H9 (cell line): ENCODE measurements at regions not wholly inside any gene's neighbourhood (a gene's known extent, or its start where the extent isn't known, plus 50 kb on each side); places are given as distances from the start of the nearest gene placed in this dataset.

Source experiments
- DNase-seq: peaks from one replicate; pipeline ENCODE4 v3.0.0-alpha.2; 2017
- H2AFZ ChIP-seq: one replicate; pipeline ENCODE4 v1.6.1; 2013; ENCODE audit warnings: mild to moderate bottlenecking, low read length, control low read depth, moderate library complexity
- H2AK5ac ChIP-seq: 2 replicates; pipeline ENCODE4 v1.6.1; 2013; ENCODE audit warnings: low read length, control low read depth, mixed read lengths; ENCODE audit not compliant: insufficient read length
- H2BK120ac ChIP-seq: one replicate; pipeline ENCODE4 v1.6.1; 2013; ENCODE audit warnings: low read depth, mild to moderate bottlenecking, low read length, control low read depth, inconsistent platforms; ENCODE audit not compliant: poor library complexity, severe bottlenecking
- H2BK12ac ChIP-seq: 2 replicates; pipeline ENCODE4 v1.6.1; 2013; ENCODE audit warnings: low read length, control low read depth, mixed read lengths, low read depth; ENCODE audit not compliant: insufficient read length
- H2BK15ac ChIP-seq: 2 replicates; pipeline ENCODE4 v1.6.1; 2013; ENCODE audit warnings: low read depth, low read length, control low read depth
- H2BK20ac ChIP-seq: one replicate; pipeline ENCODE4 v1.6.1; 2013; ENCODE audit warnings: low read depth, mild to moderate bottlenecking, low read length, control low read depth, inconsistent platforms; ENCODE audit not compliant: poor library complexity, severe bottlenecking
- H2BK5ac ChIP-seq: 2 replicates; pipeline ENCODE4 v1.6.1; 2013; ENCODE audit warnings: low read length, control low read depth, mixed read lengths; ENCODE audit not compliant: insufficient read length
- H3K14ac ChIP-seq: 2 replicates; pipeline ENCODE4 v1.6.1; 2013; ENCODE audit warnings: low read length, control low read depth; ENCODE audit not compliant: insufficient read depth
- H3K18ac ChIP-seq: 2 replicates; pipeline ENCODE4 v1.6.1; 2013; ENCODE audit warnings: low read depth, mild to moderate bottlenecking, mixed read lengths, low read length, control low read depth; ENCODE audit not compliant: insufficient read length
- H3K23ac ChIP-seq: 2 replicates; pipeline ENCODE4 v1.6.1; 2013; ENCODE audit warnings: low read length, control low read depth, mixed read lengths, low read depth; ENCODE audit not compliant: insufficient read length
- H3K23me2 ChIP-seq: 2 replicates; pipeline ENCODE4 v1.6.1; 2013; ENCODE audit warnings: low read depth, mild to moderate bottlenecking, mixed read lengths, low read length, control low read depth; ENCODE audit not compliant: insufficient read length, poor library complexity, severe bottlenecking
- H3K27ac ChIP-seq: 2 replicates; pipeline ENCODE4 v1.5.1; 2013; ENCODE audit warnings: low read length, control low read depth, mixed read lengths, low read depth; ENCODE audit not compliant: insufficient read length
- H3K27me3 ChIP-seq: 2 replicates; pipeline ENCODE4 v1.6.1; 2013; ENCODE audit warnings: low read length, control low read depth, inconsistent platforms; ENCODE audit not compliant: insufficient read depth
- H3K4ac ChIP-seq: 2 replicates; pipeline ENCODE4 v1.6.1; 2013; ENCODE audit warnings: low read depth, mild to moderate bottlenecking, control low read depth, inconsistent platforms, low read length, moderate library complexity
- H3K4me1 ChIP-seq: 2 replicates; pipeline ENCODE4 v1.6.1; 2013; ENCODE audit warnings: low read length, control low read depth, inconsistent platforms; ENCODE audit not compliant: insufficient read depth
- H3K4me2 ChIP-seq: 2 replicates; pipeline ENCODE4 v1.6.1; 2013; ENCODE audit warnings: low read length, control low read depth, mixed read lengths; ENCODE audit not compliant: insufficient read length, insufficient read depth
- H3K56ac ChIP-seq: 2 replicates; pipeline ENCODE4 v1.6.1; 2013; ENCODE audit warnings: low read depth, mild to moderate bottlenecking, mixed read lengths, low read length, control low read depth; ENCODE audit not compliant: insufficient read length
- H3K79me1 ChIP-seq: 2 replicates; pipeline ENCODE4 v1.6.1; 2013; ENCODE audit warnings: low read depth, mild to moderate bottlenecking, moderate library complexity, low read length, control low read depth, inconsistent platforms; ENCODE audit not compliant: insufficient read depth, poor library complexity, severe bottlenecking
- H3K79me2 ChIP-seq: 2 replicates; pipeline ENCODE4 v1.6.1; 2013; ENCODE audit warnings: low read length, control low read depth, inconsistent platforms; ENCODE audit not compliant: insufficient read depth
- H3K9ac ChIP-seq: 2 replicates; pipeline ENCODE4 v1.6.1; 2013; ENCODE audit warnings: low read length, control low read depth, mixed read lengths; ENCODE audit not compliant: insufficient read length; ENCODE audit errors: extremely low read depth
- H3K9me3 ChIP-seq: one replicate; pipeline ENCODE4 v1.6.1; 2013; ENCODE audit warnings: low read depth, low read length, inconsistent platforms; ENCODE audit not compliant: control insufficient read depth
- H3T11ph ChIP-seq: one replicate; pipeline ENCODE4 v1.6.1; 2013; ENCODE audit warnings: mild to moderate bottlenecking, low read length, control low read depth, inconsistent platforms
- H4K20me1 ChIP-seq: one replicate; pipeline ENCODE4 v1.6.1; 2013; ENCODE audit not compliant: control insufficient read depth, insufficient read length, insufficient read depth
- H4K5ac ChIP-seq: 2 replicates; pipeline ENCODE4 v1.6.1; 2013; ENCODE audit warnings: low read depth, mild to moderate bottlenecking, mixed read lengths, low read length, control low read depth; ENCODE audit not compliant: insufficient read length
- H4K8ac ChIP-seq: replicated peaks from 2 replicates; pipeline ENCODE4 v1.6.1; 2013; ENCODE audit warnings: low read length, control low read depth, mixed read lengths, low read depth; ENCODE audit not compliant: insufficient read length
- H4K91ac ChIP-seq: 2 replicates; pipeline ENCODE4 v1.6.1; 2013; ENCODE audit warnings: low read depth, mild to moderate bottlenecking, moderate library complexity, mixed read lengths, low read length, control low read depth; ENCODE audit not compliant: insufficient read length
- H3K27ac Mint-ChIP-seq, 3 experiments: 2 replicates in 2 of 3; 3 replicates in 1 of 3; pipeline ENCODE4 v1.8.0; 2020 to 2021; ENCODE audit warnings: mixed read lengths in 3 of 3, mild to moderate bottlenecking in 1 of 3, moderate library complexity in 1 of 3
- H3K27me3 Mint-ChIP-seq: 2 replicates; pipeline ENCODE4 v1.8.0; 2021; ENCODE audit warnings: low read depth, mild to moderate bottlenecking, moderate library complexity, mixed read lengths
- H3K36me3 Mint-ChIP-seq, 3 experiments: 2 replicates in 2 of 3; 3 replicates in 1 of 3; pipeline ENCODE4 v1.8.0; 2020 to 2021; ENCODE audit warnings: low read depth in 3 of 3, mixed read lengths in 3 of 3; ENCODE audit not compliant: insufficient read depth in 1 of 3
- H3K4me1 Mint-ChIP-seq, 2 experiments: 2 replicates each; pipeline ENCODE4 v1.8.0; 2020; ENCODE audit warnings: mixed read lengths in 2 of 2
- H3K4me3 Mint-ChIP-seq, 2 experiments: 2 replicates in 1 of 2; 3 replicates in 1 of 2; pipeline ENCODE4 v1.8.0; 2020 to 2021; ENCODE audit warnings: mild to moderate bottlenecking in 2 of 2, mixed read lengths in 2 of 2, moderate library complexity in 1 of 2
- H3K9me3 Mint-ChIP-seq, 2 experiments: 2 replicates in 1 of 2; 3 replicates in 1 of 2; pipeline ENCODE4 v1.8.0; 2020; ENCODE audit warnings: mild to moderate bottlenecking in 2 of 2, mixed read lengths in 2 of 2, moderate library complexity in 1 of 2
- CTCF ChIP-seq: fragments of 200-600 bp; sonication (generic); conservative IDR thresholded peaks from 3 replicates; pipeline ENCODE4 v1.8.0; 2021; ENCODE audit warnings: antibody characterized with exemption, mild to moderate bottlenecking
- WGBS: extraction: QIAGEN DNeasy Blood & Tissue Kit; methylation state at CpG from one replicate; pipeline ENCODE4 v1.1.7; 2013; ENCODE audit warnings: missing lambda C conversion rate, low lambda C conversion rate, mixed read lengths; ENCODE audit not compliant: insufficient read length; ENCODE audit errors: extremely low coverage; 5-methylcytosine and 5-hydroxymethylcytosine counted together

GRCh38 chr3:68206524-68207117, 552.2 kb upstream of the SUCLG2 start:
- Mint-ChIP-seq H3K4me1 (no peaks in the 10 kb centered on the region; a peak in 1 of 4 replicates), H3K4me3 (no peak overlapping the region), H3K27ac (no peak overlapping the region), H3K9me3 (peaks cover 9 to 10% of the 10 kb centered on the region in 2 experiments; a peak in 4 of 5 replicates), H3K27me3 (peaks cover 2% of the 10 kb centered on the region; the same call in 1 of the 2 replicates), H3K36me3 (peaks cover 5 to 10% (median 7%) of the 10 kb centered on the region in 3 experiments; a peak in 4 of 7 replicates)
- H3K56ac ChIP-seq = no peak overlapping the region
- peaks cover 7% of the 10 kb centered on the region for H3K9me3 ChIP-seq
- no peaks in the 10 kb centered on the region; the same call in 1 of the 2 replicates for H3K79me2 ChIP-seq
- no peak overlapping the region for H2BK12ac ChIP-seq
- H3K79me1 ChIP-seq = no peaks in the 10 kb centered on the region
- H3K27ac ChIP-seq = no peak overlapping the region
- H4K20me1 ChIP-seq = no peaks in the 10 kb centered on the region
- no peak for DNase-seq
- no peak overlapping the region for H2AFZ ChIP-seq
- no peak overlapping the region for H2BK15ac ChIP-seq
- H2AK5ac ChIP-seq = no peak overlapping the region
- no peak overlapping the region for H3T11ph ChIP-seq
- WGBS = no CpG with 5 or more reads among the region's 3 CpGs
- H3K23ac ChIP-seq = no peak overlapping the region
- no peak overlapping the region for H2BK5ac ChIP-seq
- no peak; the same call in 1 of the 3 replicates for TF ChIP-seq CTCF
- no peak overlapping the region for H3K14ac ChIP-seq
- H2BK20ac ChIP-seq = no peak overlapping the region
- no peak overlapping the region for H4K8ac ChIP-seq
- no peak overlapping the region for H3K9ac ChIP-seq
- H4K5ac ChIP-seq = no peak overlapping the region
- no peak overlapping the region for H2BK120ac ChIP-seq
- no peak overlapping the region for H3K4me2 ChIP-seq
- no peak overlapping the region for H4K91ac ChIP-seq
- H3K4ac ChIP-seq = no peak overlapping the region
- H3K18ac ChIP-seq = no peak overlapping the region
- no peaks in the 10 kb centered on the region for H3K27me3 ChIP-seq
- no peaks in the 10 kb centered on the region for H3K23me2 ChIP-seq
- no peaks in the 10 kb centered on the region for H3K4me1 ChIP-seq
